MM.1S (cell line): ENCODE measurements at regions not wholly inside any gene's neighbourhood (a gene's known extent, or its start where the extent isn't known, plus 50 kb on each side); places are given as distances from the start of the nearest gene placed in this dataset.

ENCODE experiments used
- EZH2 ChIP-seq: fragments of 300-600 bp; sonication (generic); optimal IDR thresholded peaks from 2 replicates; pipeline ENCODE3; 2017; ENCODE audit warnings: low read depth, mild to moderate bottlenecking, antibody characterized with exemption, low read length, mixed read lengths
- EZH2phosphoT487 ChIP-seq: fragments of 300-600 bp; sonication (generic); IDR thresholded peaks from 2 replicates; pipeline ENCODE4 v1.6.1; 2018; ENCODE audit warnings: antibody characterized with exemption, low read length
- TF ChIP-seq, protein P1 (sequence below): fragments of 300-600 bp; sonication (generic); IDR thresholded peaks from 2 replicates; pipeline ENCODE4 v1.5.1; 2016; ENCODE audit warnings: antibody characterized with exemption, low read length, mixed read lengths

DNA sequence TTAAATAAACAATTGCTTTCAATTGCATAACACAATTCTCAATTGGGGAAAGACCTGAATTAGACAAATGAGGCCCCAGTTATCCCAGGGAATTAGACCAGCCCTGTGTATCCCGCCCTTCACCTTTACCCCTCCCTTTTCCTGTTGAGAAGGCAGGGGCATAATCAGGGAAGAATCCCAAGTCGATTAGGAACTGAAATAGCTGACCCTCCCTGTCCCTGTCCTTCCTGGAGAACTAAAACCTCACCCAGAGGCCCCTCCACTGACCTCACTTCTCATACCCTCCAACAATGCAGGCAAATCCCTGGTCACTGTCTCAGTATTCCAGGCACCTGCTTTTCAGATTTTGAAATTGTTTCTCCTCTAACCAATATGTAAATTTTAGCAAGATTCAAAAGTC is 165.4 kb upstream of the CDH11 start:
- TF ChIP-seq, protein P1, sequence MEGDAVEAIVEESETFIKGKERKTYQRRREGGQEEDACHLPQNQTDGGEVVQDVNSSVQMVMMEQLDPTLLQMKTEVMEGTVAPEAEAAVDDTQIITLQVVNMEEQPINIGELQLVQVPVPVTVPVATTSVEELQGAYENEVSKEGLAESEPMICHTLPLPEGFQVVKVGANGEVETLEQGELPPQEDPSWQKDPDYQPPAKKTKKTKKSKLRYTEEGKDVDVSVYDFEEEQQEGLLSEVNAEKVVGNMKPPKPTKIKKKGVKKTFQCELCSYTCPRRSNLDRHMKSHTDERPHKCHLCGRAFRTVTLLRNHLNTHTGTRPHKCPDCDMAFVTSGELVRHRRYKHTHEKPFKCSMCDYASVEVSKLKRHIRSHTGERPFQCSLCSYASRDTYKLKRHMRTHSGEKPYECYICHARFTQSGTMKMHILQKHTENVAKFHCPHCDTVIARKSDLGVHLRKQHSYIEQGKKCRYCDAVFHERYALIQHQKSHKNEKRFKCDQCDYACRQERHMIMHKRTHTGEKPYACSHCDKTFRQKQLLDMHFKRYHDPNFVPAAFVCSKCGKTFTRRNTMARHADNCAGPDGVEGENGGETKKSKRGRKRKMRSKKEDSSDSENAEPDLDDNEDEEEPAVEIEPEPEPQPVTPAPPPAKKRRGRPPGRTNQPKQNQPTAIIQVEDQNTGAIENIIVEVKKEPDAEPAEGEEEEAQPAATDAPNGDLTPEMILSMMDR = no peak
- TF ChIP-seq EZH2 = no peak
- no peak for TF ChIP-seq EZH2phosphoT487
